Spleen (tissue), 11 donors: ENCODE measurements at regions not wholly inside any gene's neighbourhood (a gene's known extent, or its start where the extent isn't known, plus 50 kb on each side); places are given as distances from the start of the nearest gene placed in this dataset.

ENCODE experiments used
- DNase-seq: peaks from one replicate; pipeline ENCODE4 v3.0.0-alpha.2; 2020
- H3K27ac ChIP-seq, 8 donors: fragments of 200-600 bp; sonication (generic) in 7 of 8; 1 replicate in 4 of 8; 2 replicates in 4 of 8; pipeline versions ENCODE4 v1.5.0 to v1.8.0; 2016 to 2021; ENCODE audit warnings: inconsistent platforms in 4 of 8, mild to moderate bottlenecking in 4 of 8, moderate library complexity in 1 of 8
- H3K27me3 ChIP-seq, 7 donors: fragments of 200-600 bp; sonication (generic) in 6 of 7; replicated peaks in 1 of 7; 1 replicate in 4 of 7; 2 replicates in 3 of 7; pipeline versions ENCODE4 v1.5.0 to v1.8.0; 2016 to 2021; ENCODE audit warnings: inconsistent platforms in 3 of 7, mild to moderate bottlenecking in 1 of 7
- H3K36me3 ChIP-seq, 6 donors: fragments of 200-600 bp; sonication (generic) in 5 of 6; 1 replicate in 4 of 6; 2 replicates in 2 of 6; pipeline versions ENCODE4 v1.5.0 to v1.8.0; 2016 to 2021; ENCODE audit warnings: inconsistent platforms in 2 of 6
- H3K4me1 ChIP-seq, 6 donors: fragments of 200-600 bp; sonication (generic) in 5 of 6; 1 replicate in 3 of 6; 2 replicates in 3 of 6; pipeline versions ENCODE4 v1.5.0 to v1.8.0; 2016 to 2021; ENCODE audit warnings: inconsistent platforms in 3 of 6
- H3K4me3 ChIP-seq, 8 donors: fragments of 200-600 bp; sonication (generic) in 7 of 8; 1 replicate in 4 of 8; 2 replicates in 4 of 8; pipeline versions ENCODE4 v1.5.0 to v1.8.0; 2016 to 2021; ENCODE audit warnings: inconsistent platforms in 4 of 8, mild to moderate bottlenecking in 4 of 8, moderate library complexity in 2 of 8
- H3K9me3 ChIP-seq, 8 donors: fragments of 200-600 bp; sonication (generic) in 7 of 8; 1 replicate in 4 of 8; 2 replicates in 4 of 8; pipeline versions ENCODE4 v1.5.0 to v1.8.0; 2016 to 2021; ENCODE audit warnings: inconsistent platforms in 4 of 8
- POLR2A ChIP-seq, 3 donors: fragments of 450-650 bp; IDR thresholded peaks; one replicate each; pipeline ENCODE4 v1.5.1; 2017; ENCODE audit warnings: antibody characterized with exemption in 3 of 3, mild to moderate bottlenecking in 1 of 3
- POLR2AphosphoS5 ChIP-seq, 3 donors: sonication (generic); formaldehyde crosslinking; IDR thresholded peaks; one replicate each; pipeline ENCODE4 v1.5.1; 2017; ENCODE audit warnings: antibody characterized with exemption in 3 of 3
- WGBS, 5 donors: extraction: QIAGEN DNeasy Blood & Tissue Kit in 3 of 5; methylation state at CpG; one replicate each; pipeline versions ENCODE4 v1.1.5 to v1.1.7; 2013 to 2018; 5-methylcytosine and 5-hydroxymethylcytosine counted together
- intact Hi-C: fragments of 100-400 bp; cut with DNase I; formaldehyde crosslinking; loops from one replicate; pipeline ENCODE4 v1.15.0; 2023; ENCODE audit warnings: low total_unique reads
- TF ChIP-seq, protein P1 (sequence below), 11 experiments: fragments of 200-600 bp in 7 of 11; fragments of 450-650 bp in 4 of 11; sonication (generic) in 4 of 11; IDR thresholded peaks in 8 of 11; conservative IDR thresholded peaks in 3 of 11; 1 replicate in 7 of 11; 2 replicates in 4 of 11; pipeline versions ENCODE4 v1.4.0 to v1.8.0; 2016 to 2021; ENCODE audit warnings: antibody characterized with exemption in 11 of 11, inconsistent platforms in 4 of 11, mild to moderate bottlenecking in 1 of 11
- donor health status: healthy with polysubstance abuse.
- donor health status: DM: no; HTN: no; CAD: no; lungs with moderate emphysema.
- donor health status: DM: no; HTN: no; CAD: no.
- donor health status: Bipolar disorder and iron deficiency.
- donor health status: healthy.
- donor health status: DM: no; HTN: no; CAD: no.
- donor health status: DM: yes; HTN: yes; CAD: no.

DNA sequence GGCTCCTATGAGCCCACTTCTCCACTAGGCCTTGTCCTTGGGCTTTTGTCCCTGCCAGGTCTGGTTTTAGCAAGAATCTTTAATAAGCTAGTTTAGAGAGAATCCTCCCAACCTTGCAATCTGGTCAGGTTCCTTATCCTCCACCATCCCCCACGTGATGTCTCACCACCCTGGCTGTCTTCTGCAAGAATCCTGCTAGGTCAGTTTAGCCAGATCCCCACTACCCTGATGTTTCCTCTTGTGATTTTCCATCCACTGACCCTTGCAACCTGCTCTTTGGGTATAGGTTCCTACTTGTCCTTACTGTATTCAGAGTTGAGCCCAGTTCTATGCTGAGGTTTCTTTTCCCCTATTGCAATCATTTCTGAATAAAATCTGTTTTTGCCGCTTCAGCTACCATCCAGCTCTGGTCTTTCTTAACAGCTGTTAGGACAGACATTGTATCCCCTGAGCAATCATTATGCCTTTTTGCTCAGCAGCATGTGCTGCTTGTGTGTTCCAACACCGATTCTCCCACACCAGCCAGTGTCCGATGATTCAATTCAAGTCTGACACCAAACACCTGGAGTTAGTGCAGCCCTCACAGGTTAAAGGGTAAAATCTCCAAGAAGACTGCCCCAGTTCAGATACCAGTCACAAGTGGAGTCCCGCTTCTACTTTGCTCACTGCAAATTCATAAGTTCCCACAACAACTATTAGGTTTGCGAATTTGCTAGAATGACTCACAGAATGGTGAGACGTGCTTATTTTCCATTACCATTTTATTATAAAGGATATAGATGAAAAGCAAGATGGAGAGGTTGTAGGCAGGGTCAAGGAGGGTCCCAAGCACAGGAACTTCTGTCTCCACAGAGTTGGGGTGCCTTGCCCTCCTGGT is 62.2 kb upstream of the ADCY1 start:
- Histone ChIP-seq H3K27ac (no peak overlapping the region), H3K36me3 (no peaks in the 10 kb centered on the region), H3K4me1 (no peaks in the 10 kb centered on the region), H3K27me3 (peaks cover 0 to 5% (median 0%) of the 10 kb centered on the region in 7 donors), H3K4me3 (no peak overlapping the region), H3K9me3 (peaks cover 0 to 29% (median 19%) of the 10 kb centered on the region in 8 donors)
- 79 to 83% (median 83%) methylated on average over 7 of the region's 7 CpGs for WGBS, 5 donors
- TF ChIP-seq, protein P1, sequence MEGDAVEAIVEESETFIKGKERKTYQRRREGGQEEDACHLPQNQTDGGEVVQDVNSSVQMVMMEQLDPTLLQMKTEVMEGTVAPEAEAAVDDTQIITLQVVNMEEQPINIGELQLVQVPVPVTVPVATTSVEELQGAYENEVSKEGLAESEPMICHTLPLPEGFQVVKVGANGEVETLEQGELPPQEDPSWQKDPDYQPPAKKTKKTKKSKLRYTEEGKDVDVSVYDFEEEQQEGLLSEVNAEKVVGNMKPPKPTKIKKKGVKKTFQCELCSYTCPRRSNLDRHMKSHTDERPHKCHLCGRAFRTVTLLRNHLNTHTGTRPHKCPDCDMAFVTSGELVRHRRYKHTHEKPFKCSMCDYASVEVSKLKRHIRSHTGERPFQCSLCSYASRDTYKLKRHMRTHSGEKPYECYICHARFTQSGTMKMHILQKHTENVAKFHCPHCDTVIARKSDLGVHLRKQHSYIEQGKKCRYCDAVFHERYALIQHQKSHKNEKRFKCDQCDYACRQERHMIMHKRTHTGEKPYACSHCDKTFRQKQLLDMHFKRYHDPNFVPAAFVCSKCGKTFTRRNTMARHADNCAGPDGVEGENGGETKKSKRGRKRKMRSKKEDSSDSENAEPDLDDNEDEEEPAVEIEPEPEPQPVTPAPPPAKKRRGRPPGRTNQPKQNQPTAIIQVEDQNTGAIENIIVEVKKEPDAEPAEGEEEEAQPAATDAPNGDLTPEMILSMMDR (IDR thresholded peaks at IDR 0.05 in 8 of 11, conservative IDR thresholded peaks at IDR 0.05 in 3 of 11): no peak
- TF ChIP-seq POLR2A (IDR thresholded peaks at IDR 0.05): no peak
- no peak for DNase-seq
- intact Hi-C loops: no loop called here

DNA sequence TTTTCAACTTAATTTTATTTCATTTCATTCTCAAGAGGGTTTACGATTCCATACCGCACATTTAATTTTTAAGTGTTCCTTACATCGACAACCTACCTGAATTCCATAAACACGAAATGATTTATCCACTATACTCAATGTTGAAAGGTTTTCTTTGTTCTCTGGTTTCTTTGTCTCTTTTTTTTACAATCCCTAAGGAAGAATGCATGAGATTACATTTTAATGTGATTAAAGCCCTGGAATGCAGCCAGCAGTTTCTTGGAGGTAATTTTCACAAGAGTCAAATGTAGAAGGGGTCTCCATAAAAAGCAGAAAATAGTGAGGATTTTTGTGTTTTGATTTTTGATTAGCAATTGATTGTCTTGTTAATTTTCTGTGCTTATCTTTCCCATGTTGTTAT is 59.2 kb upstream of the ADCY1 start:
- H3K9me3 ChIP-seq: peaks cover 0 to 22% (median 20%) of the 10 kb centered on the region in 8 donors

DNA sequence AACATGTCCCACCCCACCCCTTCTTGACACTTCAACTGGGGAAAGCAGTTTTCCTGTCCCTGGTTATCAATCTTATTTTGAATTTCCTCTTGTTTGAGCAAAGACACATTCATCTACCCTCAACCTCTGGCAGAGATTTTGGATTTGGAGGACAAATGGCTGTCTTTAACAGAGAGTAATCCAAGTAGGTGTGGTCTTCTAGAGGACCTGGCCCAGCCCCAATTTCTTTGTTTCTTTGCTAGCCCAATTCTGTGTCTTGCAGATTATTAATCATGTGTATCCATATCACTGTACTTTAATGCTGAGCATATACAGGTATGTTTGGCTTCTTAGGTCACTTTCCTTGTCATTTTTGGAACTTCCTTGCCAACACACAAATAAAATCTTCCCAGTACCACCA is 58.8 kb upstream of the ADCY1 start:
- Histone ChIP-seq H3K27me3 (peaks cover 0 to 5% (median 0%) of the 10 kb centered on the region in 7 donors), H3K9me3 (peaks cover 0 to 24% (median 20%) of the 10 kb centered on the region in 8 donors), H3K4me3 (no peak overlapping the region), H3K4me1 (no peaks in the 10 kb centered on the region), H3K27ac (no peak overlapping the region), H3K36me3 (no peaks in the 10 kb centered on the region)
- DNase-seq: no peak
- intact Hi-C loops: no loop called here
- TF ChIP-seq, protein P1 (IDR thresholded peaks at IDR 0.05 in 8 of 11, conservative IDR thresholded peaks at IDR 0.05 in 3 of 11): no peak
- no peak for TF ChIP-seq POLR2AphosphoS5 (IDR thresholded peaks at IDR 0.05)
- TF ChIP-seq POLR2A (IDR thresholded peaks at IDR 0.05): no peak

More for the DNA sequence above, 59.2 kb upstream of the ADCY1 start:
- H3K4me3 ChIP-seq: no peak overlapping the region
- no peak for DNase-seq
- H3K27me3 ChIP-seq: peaks cover 0 to 5% (median 0%) of the 10 kb centered on the region in 7 donors
- intact Hi-C loops: no loop called here
- no peaks in the 10 kb centered on the region for H3K36me3 ChIP-seq
- 75 to 83% (median 81%) methylated on average over 4 of the region's 4 CpGs for WGBS, 5 donors
- no peak for TF ChIP-seq POLR2A (IDR thresholded peaks at IDR 0.05)
- no peak for TF ChIP-seq POLR2AphosphoS5 (IDR thresholded peaks at IDR 0.05)
- TF ChIP-seq, protein P1 (IDR thresholded peaks at IDR 0.05 in 8 of 11, conservative IDR thresholded peaks at IDR 0.05 in 3 of 11): no peak
- no peak overlapping the region for H3K27ac ChIP-seq
- H3K4me1 ChIP-seq: no peaks in the 10 kb centered on the region
